ENCODE measurements at regions not wholly inside any gene's neighbourhood (a gene's known extent, or its start where the extent isn't known, plus 50 kb on each side); places are given as distances from the start of the nearest gene placed in this dataset.

- ATAC-seq, result no peak
- TF ChIP-seq POU6F1 (CRISPR knock-in tag; IDR thresholded peaks at IDR 0.05; ENCODE audit: borderline replicate concordance, low read depth), result no peak
- no peak for TF ChIP-seq SNAI2 (CRISPR knock-in tag; IDR thresholded peaks at IDR 0.05)
- TF ChIP-seq TCF4 (CRISPR knock-in tag; IDR thresholded peaks at IDR 0.05; ENCODE audit: borderline replicate concordance), result no peak
- TF ChIP-seq BACH2 (CRISPR knock-in tag; IDR thresholded peaks at IDR 0.05; ENCODE audit: borderline replicate concordance), result no peak
- TF ChIP-seq RARB (CRISPR knock-in tag; IDR thresholded peaks at IDR 0.05), result no peak
- TF ChIP-seq PATZ1 (CRISPR knock-in tag; IDR thresholded peaks at IDR 0.05; ENCODE audit: borderline replicate concordance), result no peak
- TF ChIP-seq PPARA (CRISPR knock-in tag; IDR thresholded peaks at IDR 0.05; ENCODE audit: borderline replicate concordance), result no peak
- no peak for TF ChIP-seq CSRNP3 (CRISPR knock-in tag; IDR thresholded peaks at IDR 0.05)
- TF ChIP-seq CREB5 (CRISPR knock-in tag; IDR thresholded peaks at IDR 0.05; ENCODE audit: low read depth), result no peak
- no peak for TF ChIP-seq ZFP30 (CRISPR knock-in tag; IDR thresholded peaks at IDR 0.05)
These were observed 430.4 kb downstream of the CAAP1 start for GRCh38 chr9:26462213-26462612.

GRCh38 chr9:26460624-26461023 lies 432.0 kb downstream of the CAAP1 start:
- TF ChIP-seq ZNF565 (CRISPR knock-in tag; conservative IDR thresholded peaks at IDR 0.05; ENCODE audit: low read depth) (no peak), TCF4 (CRISPR knock-in tag; IDR thresholded peaks at IDR 0.05; ENCODE audit: borderline replicate concordance) (no peak), ESRRG (CRISPR knock-in tag; IDR thresholded peaks at IDR 0.05) (no peak), RARB (CRISPR knock-in tag; IDR thresholded peaks at IDR 0.05) (no peak), GLIS3 (CRISPR knock-in tag; IDR thresholded peaks at IDR 0.05) (no peak), OSR1 (CRISPR knock-in tag; IDR thresholded peaks at IDR 0.05) (no peak), PPARA (CRISPR knock-in tag; IDR thresholded peaks at IDR 0.05; ENCODE audit: borderline replicate concordance) (no peak), ZFP30 (CRISPR knock-in tag; IDR thresholded peaks at IDR 0.05) (no peak), ZNF8 (CRISPR knock-in tag; IDR thresholded peaks at IDR 0.05) (no peak), CREB5 (CRISPR knock-in tag; IDR thresholded peaks at IDR 0.05; ENCODE audit: low read depth) (no peak), ZFP3 (CRISPR knock-in tag; IDR thresholded peaks at IDR 0.05) (no peak), PATZ1 (CRISPR knock-in tag; IDR thresholded peaks at IDR 0.05; ENCODE audit: borderline replicate concordance) (no peak), TSHZ2 (CRISPR knock-in tag; IDR thresholded peaks at IDR 0.05) (no peak), ZC3H10 (CRISPR knock-in tag; IDR thresholded peaks at IDR 0.05) (no peak), CSDC2 (CRISPR knock-in tag; IDR thresholded peaks at IDR 0.05) (no peak), ZNF70 (CRISPR knock-in tag; IDR thresholded peaks at IDR 0.05) (no peak), SNAI2 (CRISPR knock-in tag; IDR thresholded peaks at IDR 0.05) (no peak), TOX (CRISPR knock-in tag; IDR thresholded peaks at IDR 0.05; ENCODE audit: borderline replicate concordance) (no peak)
- no peak for ATAC-seq

Data from SK-N-SH treated with all-trans-retinoic acid at 6 μM for 48 hours (cell line).